GM18498 (cell line): ENCODE measurements at regions not wholly inside any gene's neighbourhood (a gene's known extent, or its start where the extent isn't known, plus 50 kb on each side); places are given as distances from the start of the nearest gene placed in this dataset.

ENCODE experiments used
- ATAC-seq: cut with Tn5 transposase; IDR thresholded peaks from one replicate; pipeline ENCODE4 v1.9.1; 2021; ENCODE audit warnings: mild to moderate bottlenecking, moderate library complexity; ENCODE audit not compliant: unreplicated experiment

GRCh38 chr3:159852821-159853505 lies 135.7 kb upstream of the IL12A start:
- ATAC-seq = no peak

GRCh38 chr3:159853506-159853864 lies 135.2 kb upstream of the IL12A start:
- ATAC-seq = no peak

DNA sequence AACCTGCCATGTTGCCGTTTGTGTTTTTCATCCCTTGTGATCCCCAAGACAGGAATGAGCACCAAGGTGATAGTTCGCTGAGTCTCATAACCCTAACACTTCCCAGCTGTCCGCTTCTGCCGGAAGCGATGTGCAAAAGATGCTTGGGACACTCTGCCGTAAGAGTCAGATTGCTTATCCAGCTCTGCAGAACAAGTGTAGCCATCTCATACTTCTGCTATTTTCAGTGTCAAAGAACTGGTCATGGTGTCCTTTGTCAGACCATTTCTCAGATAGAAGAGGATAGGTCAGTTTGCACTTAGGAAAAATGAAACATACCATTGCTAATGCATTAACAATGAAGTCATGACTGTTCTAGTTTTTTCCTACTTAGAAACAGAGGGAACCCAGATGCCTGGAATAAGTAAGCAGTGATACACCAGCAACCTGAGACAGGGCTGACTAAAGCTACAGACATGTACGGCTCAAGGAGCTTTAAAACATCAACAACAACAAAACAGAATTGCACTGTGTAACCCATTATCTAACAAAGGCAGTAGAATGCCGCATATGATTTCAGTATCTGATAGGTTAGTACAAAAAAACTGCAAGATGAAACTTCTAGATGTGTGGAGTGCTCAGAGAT lies 134.0 kb upstream of the IL12A start:
- no peak for ATAC-seq

DNA sequence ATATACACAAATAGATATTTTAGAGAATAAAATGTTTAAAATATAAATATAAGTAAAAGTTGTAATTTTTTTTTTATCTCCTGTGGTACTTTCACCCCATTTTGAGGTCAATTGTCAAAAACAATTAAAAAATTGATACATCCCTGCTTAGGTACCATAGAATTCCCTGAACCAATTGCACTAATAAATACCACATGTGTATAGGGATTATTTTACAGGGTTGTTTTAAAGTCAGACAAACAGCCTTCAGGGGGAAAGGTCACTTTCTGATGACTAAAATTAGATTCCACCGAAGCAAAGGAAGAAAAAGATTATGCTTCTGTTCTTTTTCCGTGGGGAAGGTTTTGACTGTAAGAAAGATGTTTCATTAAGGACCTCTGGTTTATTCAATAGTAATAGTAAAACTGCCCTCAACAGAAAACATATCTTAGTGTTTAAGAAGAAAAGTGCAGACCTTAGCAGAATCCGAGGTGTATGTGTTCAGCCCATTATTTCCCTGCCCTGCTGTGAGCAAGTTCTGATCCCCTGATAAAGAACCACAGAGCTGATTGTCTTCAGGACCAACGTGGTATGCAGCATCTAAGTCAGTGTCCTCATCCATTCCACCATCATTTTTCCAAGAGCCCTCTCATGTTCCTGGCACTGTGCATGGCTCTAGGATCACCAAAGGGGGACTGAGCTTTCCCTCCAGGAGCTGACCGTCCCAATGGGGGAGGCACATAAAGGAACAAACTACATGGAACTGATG lies 132.9 kb upstream of the IL12A start:
- no peak for ATAC-seq

- no peak for ATAC-seq
Observed at GRCh38 chr3:159856590-159857104, 132.0 kb upstream of the IL12A start.

DNA sequence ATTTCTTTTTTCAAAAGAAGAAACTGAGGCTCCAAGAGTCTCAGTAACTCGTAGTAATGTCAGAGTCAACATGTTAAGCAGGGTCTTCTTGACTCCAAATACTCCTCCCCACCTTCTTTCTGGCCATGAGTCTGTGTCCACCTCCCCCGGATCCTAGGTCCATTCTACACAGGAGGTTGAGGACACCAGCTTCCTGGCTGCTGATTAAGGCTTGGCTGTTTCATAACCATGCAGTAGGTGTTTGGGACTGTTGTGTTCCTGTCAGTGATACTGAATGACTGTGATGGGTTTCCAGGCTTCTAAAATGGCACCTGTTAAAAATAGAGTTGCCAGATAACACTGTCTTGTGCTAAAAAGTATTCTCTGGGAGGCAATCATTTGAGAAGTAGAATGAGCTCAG lies 130.8 kb upstream of the IL12A start:
- ATAC-seq = no peak

DNA sequence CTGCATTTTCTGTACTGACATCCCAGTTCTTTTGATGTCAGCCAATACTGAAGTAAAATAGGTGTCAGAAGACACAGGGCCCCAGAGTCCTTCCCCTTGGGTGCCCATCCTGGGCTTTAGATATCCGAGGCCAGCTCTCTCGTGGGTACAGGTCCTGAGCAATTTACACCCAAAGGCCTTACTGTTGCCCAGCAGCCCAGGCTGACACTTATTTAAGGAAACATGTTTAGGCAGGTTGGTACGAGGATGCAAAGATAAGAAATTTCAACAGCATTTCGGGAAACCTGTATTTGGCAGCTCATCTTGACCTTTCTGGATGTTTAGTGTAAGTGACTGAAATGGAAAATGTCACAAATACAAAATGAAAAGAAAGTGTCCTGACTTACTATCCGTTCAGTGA lies 130.0 kb upstream of the IL12A start:
- no peak for ATAC-seq

DNA sequence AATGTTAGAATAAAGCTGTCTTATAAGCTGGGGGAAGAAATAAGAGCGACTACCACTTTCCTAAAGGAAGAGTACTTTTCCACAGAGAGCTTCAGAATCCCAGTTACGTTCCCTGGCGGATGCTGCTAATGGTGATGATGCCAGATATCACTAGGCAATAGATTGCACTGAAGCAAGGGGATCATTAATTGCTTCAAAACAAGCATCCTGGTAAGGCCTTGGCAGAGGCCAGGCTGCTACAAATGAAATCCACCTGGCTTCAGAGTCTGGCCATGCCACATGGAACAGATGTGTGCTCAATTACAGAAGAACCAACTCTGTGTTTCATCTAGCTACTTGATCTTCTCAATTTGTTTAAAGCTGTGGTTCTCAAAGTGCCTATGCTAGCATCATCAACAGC lies 129.2 kb upstream of the IL12A start:
- no peak for ATAC-seq

GRCh38 chr3:159859836-159860235 lies 128.8 kb upstream of the IL12A start:
- ATAC-seq = no peak

GRCh38 chr3:159860269-159861116 lies 128.1 kb upstream of the IL12A start:
- ATAC-seq = peak; percentile 27

GRCh38 chr3:159861369-159861987 lies 127.2 kb upstream of the IL12A start:
- ATAC-seq = peak; percentile 69

DNA sequence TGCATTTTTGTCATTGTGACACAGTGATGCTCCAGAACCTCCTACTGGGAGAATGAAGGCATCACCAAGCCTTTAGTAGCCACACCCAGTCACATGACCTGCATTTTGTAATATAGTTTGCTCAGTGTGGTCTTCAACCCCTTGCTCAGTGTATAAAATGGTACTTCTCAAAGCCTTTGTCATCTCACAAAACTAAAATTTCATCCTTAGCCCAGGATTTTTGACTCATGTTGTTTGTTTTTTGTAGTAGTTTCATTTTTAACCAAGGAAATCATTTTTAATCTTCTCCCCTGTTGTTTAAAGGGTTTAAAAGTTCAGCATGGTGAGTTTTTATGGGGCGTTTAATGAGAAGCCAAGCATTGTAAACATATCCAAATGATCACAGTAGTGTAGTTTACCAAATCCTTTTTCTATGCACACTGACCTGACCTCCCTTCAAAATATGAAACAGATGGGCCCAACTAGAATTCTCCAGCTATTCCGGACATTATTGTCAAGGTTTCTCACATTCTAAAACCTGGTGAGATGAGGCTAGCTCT lies 123.5 kb upstream of the IL12A start:
- ATAC-seq = no peak

- ATAC-seq = no peak
Observed at GRCh38 chr3:159866201-159866746, 122.4 kb upstream of the IL12A start.

DNA sequence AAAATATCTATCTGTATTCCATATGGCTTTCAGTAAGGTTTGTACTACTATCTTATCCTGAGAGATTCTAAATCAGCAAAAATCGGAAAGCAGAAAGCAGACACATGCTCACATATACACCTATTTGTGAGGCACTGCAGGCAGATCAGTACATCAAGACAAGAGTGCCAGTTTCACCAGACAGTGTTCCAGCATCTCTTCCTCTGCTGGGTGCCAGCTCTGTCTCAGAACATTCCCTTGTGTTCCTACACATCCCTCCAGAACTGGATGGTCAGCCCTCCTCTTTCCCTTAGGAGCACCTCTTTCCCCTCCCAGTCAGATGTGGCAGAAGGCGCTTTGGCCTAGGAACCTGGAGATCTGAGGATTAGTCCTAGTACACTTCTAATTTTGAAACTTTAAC lies 121.3 kb upstream of the IL12A start:
- ATAC-seq = no peak

DNA sequence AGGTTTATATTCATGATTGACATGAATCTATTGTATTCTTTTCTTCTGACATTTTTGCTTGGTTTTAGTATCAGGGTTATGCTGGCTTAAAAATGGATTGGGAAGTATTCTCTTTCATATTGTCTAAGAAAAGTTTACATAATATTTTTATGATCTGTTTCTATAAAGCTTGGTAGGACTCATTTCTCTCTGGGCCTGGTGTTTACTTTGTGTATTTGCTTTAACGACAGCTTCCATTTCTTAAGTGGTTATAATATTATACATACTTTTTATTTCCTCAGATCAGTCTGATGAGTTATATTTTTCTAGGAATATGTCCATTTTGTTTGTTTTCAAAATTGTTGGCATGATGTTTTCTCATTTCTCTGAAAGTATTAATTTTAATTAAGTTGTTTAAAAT lies 117.9 kb upstream of the IL12A start:
- no peak for ATAC-seq

DNA sequence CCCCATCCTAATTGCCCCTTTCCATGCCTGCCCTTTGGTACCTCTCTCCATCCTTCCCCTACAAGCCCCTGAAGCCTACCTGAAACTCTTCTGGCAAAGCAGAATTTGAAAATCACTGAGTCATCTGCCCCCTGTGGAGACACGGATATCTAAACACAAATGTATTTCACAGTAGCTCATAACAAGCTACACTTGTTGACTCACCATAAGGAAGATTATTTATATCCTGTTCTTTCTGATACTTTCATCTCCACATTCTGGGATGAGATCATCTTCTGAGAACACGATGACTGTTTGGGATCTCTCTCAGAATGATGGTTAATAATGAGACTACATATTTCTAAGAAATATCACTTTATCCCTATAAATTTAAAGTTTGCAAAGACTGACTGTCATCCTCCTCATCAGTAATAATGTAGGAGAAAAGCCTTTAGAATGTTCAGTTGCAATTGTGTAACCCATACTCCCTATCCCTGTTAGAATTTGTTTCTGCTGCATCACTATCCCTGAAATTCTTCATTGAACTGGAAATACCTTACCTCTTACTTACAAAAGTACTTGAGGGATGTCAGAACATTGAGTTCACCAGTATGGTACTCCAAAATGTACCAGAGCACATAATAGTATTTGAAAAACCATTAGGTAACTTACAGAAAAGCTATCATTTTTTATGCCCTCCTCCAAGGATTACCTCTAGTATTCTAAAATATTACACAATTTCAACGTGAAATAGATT lies 116.1 kb upstream of the IL12A start:
- ATAC-seq = no peak

DNA sequence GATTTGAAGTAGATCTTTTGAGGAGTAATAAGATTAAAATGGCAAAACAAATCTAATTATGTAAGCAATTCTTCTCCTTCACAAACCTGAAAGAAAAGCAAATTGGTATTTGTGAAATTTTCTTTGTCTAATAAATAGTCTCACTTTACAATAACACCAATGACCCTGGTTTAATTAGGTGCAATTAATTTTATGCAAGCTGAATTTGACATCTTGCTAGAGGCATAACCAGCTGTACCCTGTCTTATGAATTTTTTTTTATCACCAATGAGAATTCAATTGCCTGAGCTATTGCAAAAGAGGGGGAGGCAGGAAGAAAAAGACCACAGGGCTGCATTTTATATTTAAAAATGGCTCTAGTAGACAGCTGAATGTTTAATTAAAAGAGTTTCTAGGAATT lies 113.5 kb upstream of the IL12A start:
- ATAC-seq = no peak

DNA sequence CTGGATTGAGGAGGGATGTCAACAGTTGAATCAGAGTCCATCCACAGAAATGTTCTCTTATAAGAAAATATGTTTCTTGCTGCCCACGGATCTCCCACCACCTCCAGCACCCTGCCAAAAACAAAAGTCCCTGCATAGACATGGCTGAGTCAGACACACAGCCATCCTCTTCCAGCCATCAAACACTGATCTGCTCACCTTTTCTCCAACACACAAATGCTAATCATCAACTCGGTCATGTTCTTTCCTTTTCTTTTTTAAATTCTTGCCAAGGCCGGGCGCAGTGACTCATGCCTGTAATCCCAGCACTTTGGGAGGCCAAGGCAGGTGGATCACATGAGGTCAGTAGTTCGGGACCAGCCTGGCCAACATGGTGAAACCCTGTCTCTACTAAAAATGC lies 110.7 kb upstream of the IL12A start:
- ATAC-seq = no peak

GRCh38 chr3:159879146-159879545 lies 109.5 kb upstream of the IL12A start:
- ATAC-seq = no peak
